Astrocyte (in vitro differentiated cells and primary cell): ENCODE measurements at regions not wholly inside any gene's neighbourhood (a gene's known extent, or its start where the extent isn't known, plus 50 kb on each side); places are given as distances from the start of the nearest gene placed in this dataset.

Experiments
- DNase-seq: peaks from one replicate; pipeline ENCODE4 v3.0.0-alpha.2; 2010; ENCODE audit warnings: low read depth
- FAIRE-seq: peaks from 2 replicates; lab custom pipeline; 2011; peaks lifted over from hg19 to GRCh38; lab: Jason Lieb, UNC
- H2AFZ ChIP-seq: 2 replicates; pipeline ENCODE4 v1.6.0; 2012; ENCODE audit warnings: low read depth, low read length, inconsistent platforms
- H3K27ac ChIP-seq: 2 replicates; pipeline ENCODE4 v1.5.1; 2011; ENCODE audit warnings: low read depth, low read length, inconsistent platforms
- H3K27me3 ChIP-seq: 2 replicates; pipeline ENCODE4 v1.6.0; 2011; ENCODE audit warnings: low read length, inconsistent platforms; ENCODE audit not compliant: insufficient read depth
- H3K36me3 ChIP-seq: 2 replicates; pipeline ENCODE4 v1.5.1; 2011; ENCODE audit warnings: low read length, inconsistent platforms; ENCODE audit not compliant: insufficient read depth
- H3K4me1 ChIP-seq: 2 replicates; pipeline ENCODE4 v1.5.1; 2011; ENCODE audit warnings: low read length, inconsistent platforms; ENCODE audit not compliant: insufficient read depth
- H3K4me2 ChIP-seq: 2 replicates; pipeline ENCODE4 v1.6.0; 2012; ENCODE audit warnings: low read length, inconsistent platforms
- H3K4me3 ChIP-seq: 2 replicates; pipeline ENCODE4 v1.5.1; 2011; ENCODE audit warnings: low read depth, mild to moderate bottlenecking, low read length, inconsistent platforms; ENCODE audit not compliant: insufficient read depth
- H3K79me2 ChIP-seq: 2 replicates; pipeline ENCODE4 v1.6.0; 2012; ENCODE audit warnings: mild to moderate bottlenecking, low read length, inconsistent platforms; ENCODE audit not compliant: insufficient read depth
- H3K9ac ChIP-seq: 2 replicates; pipeline ENCODE4 v1.6.0; 2012; ENCODE audit warnings: mild to moderate bottlenecking, low read length, inconsistent platforms
- H3K9me3 ChIP-seq: 2 replicates; pipeline ENCODE4 v1.5.1; 2012; ENCODE audit warnings: low read depth, mild to moderate bottlenecking, low read length, inconsistent platforms; ENCODE audit not compliant: insufficient read depth
- H4K20me1 ChIP-seq: 2 replicates; pipeline ENCODE4 v1.6.0; 2012; ENCODE audit warnings: low read length, inconsistent platforms; ENCODE audit not compliant: insufficient read depth
- H3K27ac Mint-ChIP-seq: one replicate; pipeline ENCODE4 v1.8.0; 2021; ENCODE audit warnings: mild to moderate bottlenecking, mixed read lengths; ENCODE audit not compliant: unreplicated experiment
- H3K27me3 Mint-ChIP-seq: one replicate; pipeline ENCODE4 v1.8.0; 2021; ENCODE audit warnings: low read depth, mixed read lengths; ENCODE audit not compliant: unreplicated experiment
- H3K36me3 Mint-ChIP-seq: one replicate; pipeline ENCODE4 v1.8.0; 2021; ENCODE audit warnings: low read depth, mixed read lengths; ENCODE audit not compliant: unreplicated experiment
- H3K4me1 Mint-ChIP-seq: one replicate; pipeline ENCODE4 v1.8.0; 2021; ENCODE audit warnings: low read depth, mixed read lengths; ENCODE audit not compliant: unreplicated experiment
- H3K4me3 Mint-ChIP-seq: one replicate; pipeline ENCODE4 v1.8.0; 2021; ENCODE audit warnings: mild to moderate bottlenecking, moderate library complexity, mixed read lengths; ENCODE audit not compliant: unreplicated experiment
- H3K9me3 Mint-ChIP-seq: one replicate; pipeline ENCODE4 v1.8.0; 2021; ENCODE audit warnings: mild to moderate bottlenecking, mixed read lengths; ENCODE audit not compliant: unreplicated experiment
- EZH2 ChIP-seq: IDR thresholded peaks from 2 replicates; pipeline ENCODE4 v1.6.1; 2012; ENCODE audit warnings: mild to moderate bottlenecking, low read length, inconsistent platforms; ENCODE audit not compliant: insufficient read depth
- TF ChIP-seq, protein P1 (sequence below): IDR thresholded peaks from 2 replicates; pipeline ENCODE4 v1.5.1; 2011; ENCODE audit warnings: low read depth, mild to moderate bottlenecking, inconsistent platforms, low read length, moderate library complexity; ENCODE audit not compliant: insufficient read depth

DNA sequence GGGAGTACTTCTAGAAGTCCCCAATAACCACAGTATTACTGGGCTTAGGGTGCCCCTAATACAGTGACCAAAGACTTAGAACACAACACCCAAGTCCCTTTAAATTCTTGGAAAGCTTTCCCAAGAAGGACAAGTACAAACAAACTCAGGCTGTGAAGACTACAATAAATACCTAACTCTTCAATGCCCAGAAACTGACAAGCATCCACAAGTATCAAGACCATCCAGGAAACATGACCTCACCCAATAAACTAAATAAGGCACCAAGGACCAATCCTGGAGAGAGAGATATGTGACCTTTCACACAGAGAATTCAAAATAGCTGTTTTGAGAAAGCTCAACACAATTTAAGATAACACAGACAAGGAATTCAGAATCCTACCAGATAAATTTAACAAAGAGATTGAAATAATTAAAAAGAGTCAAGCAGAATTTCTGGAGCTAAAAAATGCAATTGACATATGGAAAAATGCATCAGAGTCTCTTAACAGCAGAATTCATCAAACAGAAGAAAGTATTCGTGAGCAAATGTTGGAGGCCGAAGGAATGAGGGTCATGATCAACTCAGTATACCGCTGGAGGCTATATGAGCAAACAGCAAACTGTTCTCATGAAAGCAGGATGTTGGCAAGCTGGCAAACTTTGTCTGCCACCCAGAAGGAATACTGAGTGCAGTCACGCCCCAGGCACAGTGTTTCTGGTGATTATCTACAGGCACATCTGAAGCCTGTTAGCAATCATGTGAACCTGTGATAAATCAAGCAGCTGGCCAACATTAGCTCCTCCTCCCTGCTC is 87.0 kb upstream of the NECTIN3 start:
- H3K9me3 Mint-ChIP-seq, result peaks cover 8% of the 10 kb centered on the region
- no peak for FAIRE-seq
- H3K79me2 ChIP-seq, result no peaks in the 10 kb centered on the region
- no peaks in the 10 kb centered on the region for H4K20me1 ChIP-seq
- H3K36me3 ChIP-seq, result no peaks in the 10 kb centered on the region
- no peak overlapping the region for H3K4me3 Mint-ChIP-seq
- no peak overlapping the region for H3K9ac ChIP-seq
- no peak overlapping the region for H3K27ac ChIP-seq
- no peak overlapping the region for H3K4me3 ChIP-seq
- H3K36me3 Mint-ChIP-seq, result no peaks in the 10 kb centered on the region
- H3K4me1 ChIP-seq, result no peaks in the 10 kb centered on the region
- H2AFZ ChIP-seq, result no peak overlapping the region
- peaks cover 2% of the 10 kb centered on the region for H3K27me3 ChIP-seq
- H3K4me1 Mint-ChIP-seq, result no peaks in the 10 kb centered on the region
- no peak overlapping the region for H3K27ac Mint-ChIP-seq
- no peak for DNase-seq
- TF ChIP-seq, protein P1, sequence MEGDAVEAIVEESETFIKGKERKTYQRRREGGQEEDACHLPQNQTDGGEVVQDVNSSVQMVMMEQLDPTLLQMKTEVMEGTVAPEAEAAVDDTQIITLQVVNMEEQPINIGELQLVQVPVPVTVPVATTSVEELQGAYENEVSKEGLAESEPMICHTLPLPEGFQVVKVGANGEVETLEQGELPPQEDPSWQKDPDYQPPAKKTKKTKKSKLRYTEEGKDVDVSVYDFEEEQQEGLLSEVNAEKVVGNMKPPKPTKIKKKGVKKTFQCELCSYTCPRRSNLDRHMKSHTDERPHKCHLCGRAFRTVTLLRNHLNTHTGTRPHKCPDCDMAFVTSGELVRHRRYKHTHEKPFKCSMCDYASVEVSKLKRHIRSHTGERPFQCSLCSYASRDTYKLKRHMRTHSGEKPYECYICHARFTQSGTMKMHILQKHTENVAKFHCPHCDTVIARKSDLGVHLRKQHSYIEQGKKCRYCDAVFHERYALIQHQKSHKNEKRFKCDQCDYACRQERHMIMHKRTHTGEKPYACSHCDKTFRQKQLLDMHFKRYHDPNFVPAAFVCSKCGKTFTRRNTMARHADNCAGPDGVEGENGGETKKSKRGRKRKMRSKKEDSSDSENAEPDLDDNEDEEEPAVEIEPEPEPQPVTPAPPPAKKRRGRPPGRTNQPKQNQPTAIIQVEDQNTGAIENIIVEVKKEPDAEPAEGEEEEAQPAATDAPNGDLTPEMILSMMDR, result no peak
- no peak for TF ChIP-seq EZH2
- H3K9me3 ChIP-seq, result peaks cover 4% of the 10 kb centered on the region
- H3K27me3 Mint-ChIP-seq, result no peaks in the 10 kb centered on the region
- no peak overlapping the region for H3K4me2 ChIP-seq

DNA sequence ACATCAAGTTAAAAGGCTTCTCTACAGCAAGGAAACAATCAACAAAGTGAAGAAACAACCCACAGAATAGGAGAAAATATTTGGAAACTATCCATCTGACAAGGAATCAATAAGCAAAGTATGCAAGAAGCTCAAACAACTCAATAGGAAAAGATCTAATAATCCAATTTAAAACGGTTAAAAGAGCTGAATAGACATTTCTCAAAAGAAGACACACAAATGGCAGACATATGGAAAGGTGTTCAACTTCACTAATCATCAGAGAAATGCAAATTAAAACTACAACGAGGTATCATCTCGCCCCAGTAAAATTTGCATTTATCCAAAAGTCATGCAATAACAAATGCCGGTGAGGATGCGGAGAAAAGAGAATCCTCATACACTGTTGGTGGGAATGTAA is 82.2 kb upstream of the NECTIN3 start:
- FAIRE-seq (no peak), DNase-seq (no peak)
- Histone ChIP-seq H3K9me3 (no peaks in the 10 kb centered on the region), H3K27me3 (no peaks in the 10 kb centered on the region), H3K79me2 (no peaks in the 10 kb centered on the region), H3K4me1 (no peaks in the 10 kb centered on the region), H4K20me1 (no peaks in the 10 kb centered on the region), H3K9ac (no peak overlapping the region), H3K36me3 (no peaks in the 10 kb centered on the region), H3K27ac (no peak overlapping the region), H3K4me2 (no peak overlapping the region), H3K4me3 (no peak overlapping the region), H2AFZ (no peak overlapping the region)
- H3K27me3 Mint-ChIP-seq, result no peaks in the 10 kb centered on the region
- H3K4me1 Mint-ChIP-seq, result no peaks in the 10 kb centered on the region
- H3K27ac Mint-ChIP-seq, result no peak overlapping the region
- H3K9me3 Mint-ChIP-seq, result peaks cover 6% of the 10 kb centered on the region
- H3K36me3 Mint-ChIP-seq, result no peaks in the 10 kb centered on the region
- TF ChIP-seq EZH2, result no peak
- TF ChIP-seq, protein P1, result no peak
- H3K4me3 Mint-ChIP-seq, result no peak overlapping the region
